K562 (cell line): ENCODE measurements at regions not wholly inside any gene's neighbourhood (a gene's known extent, or its start where the extent isn't known, plus 50 kb on each side); places are given as distances from the start of the nearest gene placed in this dataset.

ENCODE experiments used
- ARNT ChIP-seq, 2 experiments: fragments of 450-650 bp; IDR thresholded peaks; 2 replicates each; pipeline ENCODE4 v1.6.1; 2016; ENCODE audit warnings: mild to moderate bottlenecking in 1 of 2
- GTF2E2 ChIP-seq: fragments of 200-800 bp; sonication (Bioruptor generic); IDR thresholded peaks from 2 replicates; pipeline ENCODE4 v1.6.1; 2016; ENCODE audit warnings: missing genetic modification characterization, missing compliant biosample characterization
- JUND ChIP-seq, 2 experiments: IDR thresholded peaks; 2 replicates in 1 of 2; 3 replicates in 1 of 2; pipeline ENCODE4 v1.6.1; 2011; ENCODE audit warnings: borderline replicate concordance in 2 of 2, low read depth in 2 of 2, low read length in 2 of 2, improper control_type of control experiment in 1 of 2, missing biosample characterization in 1 of 2, missing genetic modification characterization in 1 of 2, missing genetic modification reagents in 1 of 2
- POLR2A ChIP-seq: fragments of 450-650 bp; conservative IDR thresholded peaks from 2 replicates; pipeline ENCODE4 v1.6.1; 2016
- POLR3A ChIP-seq: IDR thresholded peaks from 2 replicates; pipeline ENCODE4 v1.6.1; 2011; ENCODE audit warnings: borderline replicate concordance, mild to moderate bottlenecking, moderate library complexity; ENCODE audit not compliant: insufficient read length, insufficient read depth; ENCODE audit errors: extremely low read depth
- TSC22D4 ChIP-seq: fragments of 450-650 bp; IDR thresholded peaks from 2 replicates; pipeline ENCODE4 v1.6.1; 2016; ENCODE audit warnings: missing genetic modification characterization, missing biosample characterization, control low read depth
- ZKSCAN8 ChIP-seq: fragments of 200-800 bp; sonication (Bioruptor generic); IDR thresholded peaks from 2 replicates; pipeline ENCODE4 v1.6.1; 2016; ENCODE audit warnings: missing genetic modification characterization, missing compliant biosample characterization
- ZNF57 ChIP-seq: fragments of 450-650 bp; formaldehyde crosslinking; IDR thresholded peaks from 2 replicates; pipeline ENCODE4 v1.4.0; 2020; ENCODE audit warnings: mild to moderate bottlenecking, moderate library complexity
- TF ChIP-seq, protein P1 (sequence below): fragments of 450-650 bp; IDR thresholded peaks from 2 replicates; pipeline ENCODE4 v1.6.1; 2016; ENCODE audit warnings: antibody characterized with exemption
- TF ChIP-seq, protein P2 (sequence below): sonication (generic); formaldehyde crosslinking; IDR thresholded peaks from 2 replicates; pipeline ENCODE4 v1.8.1; 2022; ENCODE audit warnings: missing genetic modification reagents
- TF ChIP-seq, protein P3 (sequence below): fragments of 250-450 bp; sonication (Bioruptor Pico); IDR thresholded peaks from 2 replicates; pipeline ENCODE4 v1.4.0; 2020

DNA sequence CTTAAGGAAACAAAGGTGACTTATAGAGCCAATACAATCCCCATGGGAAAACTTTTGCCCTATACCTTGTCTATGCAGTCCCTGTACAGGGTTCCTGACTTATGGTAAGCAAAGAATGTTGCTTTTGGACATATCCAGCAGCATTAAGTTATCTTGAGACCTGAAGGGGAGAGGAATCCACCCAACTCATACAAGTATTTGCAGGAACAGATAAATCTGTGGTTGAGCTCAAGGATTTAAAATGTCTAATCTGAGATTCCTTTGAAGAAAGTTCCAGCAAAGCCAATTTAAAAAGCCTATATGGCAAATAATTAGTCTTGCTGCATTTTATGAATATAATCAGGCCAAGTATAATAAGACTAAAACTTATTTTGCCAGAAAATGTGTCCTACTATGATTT is 739.5 kb upstream of the CDH2 start:
- no peak for TF ChIP-seq ZNF57 (CRISPR knock-in tag)
- no peak for TF ChIP-seq ARNT (IDR thresholded peaks at IDR 0.05)
- TF ChIP-seq, protein P1, sequence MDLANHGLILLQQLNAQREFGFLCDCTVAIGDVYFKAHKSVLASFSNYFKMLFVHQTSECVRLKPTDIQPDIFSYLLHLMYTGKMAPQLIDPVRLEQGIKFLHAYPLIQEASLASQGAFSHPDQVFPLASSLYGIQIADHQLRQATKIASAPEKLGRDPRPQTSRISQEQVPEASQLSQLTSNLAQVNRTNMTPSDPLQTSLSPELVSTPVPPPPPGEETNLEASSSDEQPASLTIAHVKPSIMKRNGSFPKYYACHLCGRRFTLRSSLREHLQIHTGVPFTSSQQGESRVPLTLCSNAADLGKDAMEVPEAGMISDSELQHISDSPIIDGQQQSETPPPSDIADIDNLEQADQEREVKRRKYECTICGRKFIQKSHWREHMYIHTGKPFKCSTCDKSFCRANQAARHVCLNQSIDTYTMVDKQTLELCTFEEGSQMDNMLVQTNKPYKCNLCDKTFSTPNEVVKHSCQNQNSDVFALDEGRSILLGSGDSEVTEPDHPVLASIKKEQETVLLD, result no peak
- no peak for TF ChIP-seq POLR2A
- TF ChIP-seq, protein P2, sequence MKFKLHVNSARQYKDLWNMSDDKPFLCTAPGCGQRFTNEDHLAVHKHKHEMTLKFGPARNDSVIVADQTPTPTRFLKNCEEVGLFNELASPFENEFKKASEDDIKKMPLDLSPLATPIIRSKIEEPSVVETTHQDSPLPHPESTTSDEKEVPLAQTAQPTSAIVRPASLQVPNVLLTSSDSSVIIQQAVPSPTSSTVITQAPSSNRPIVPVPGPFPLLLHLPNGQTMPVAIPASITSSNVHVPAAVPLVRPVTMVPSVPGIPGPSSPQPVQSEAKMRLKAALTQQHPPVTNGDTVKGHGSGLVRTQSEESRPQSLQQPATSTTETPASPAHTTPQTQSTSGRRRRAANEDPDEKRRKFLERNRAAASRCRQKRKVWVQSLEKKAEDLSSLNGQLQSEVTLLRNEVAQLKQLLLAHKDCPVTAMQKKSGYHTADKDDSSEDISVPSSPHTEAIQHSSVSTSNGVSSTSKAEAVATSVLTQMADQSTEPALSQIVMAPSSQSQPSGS, result no peak
- no peak for TF ChIP-seq GTF2E2
- TF ChIP-seq, protein P3, sequence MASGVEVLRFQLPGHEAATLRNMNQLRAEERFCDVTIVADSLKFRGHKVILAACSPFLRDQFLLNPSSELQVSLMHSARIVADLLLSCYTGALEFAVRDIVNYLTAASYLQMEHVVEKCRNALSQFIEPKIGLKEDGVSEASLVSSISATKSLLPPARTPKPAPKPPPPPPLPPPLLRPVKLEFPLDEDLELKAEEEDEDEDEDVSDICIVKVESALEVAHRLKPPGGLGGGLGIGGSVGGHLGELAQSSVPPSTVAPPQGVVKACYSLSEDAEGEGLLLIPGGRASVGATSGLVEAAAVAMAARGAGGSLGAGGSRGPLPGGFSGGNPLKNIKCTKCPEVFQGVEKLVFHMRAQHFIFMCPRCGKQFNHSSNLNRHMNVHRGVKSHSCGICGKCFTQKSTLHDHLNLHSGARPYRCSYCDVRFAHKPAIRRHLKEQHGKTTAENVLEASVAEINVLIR, result no peak
- TF ChIP-seq TSC22D4 (tag), result no peak
- TF ChIP-seq JUND (IDR thresholded peaks at IDR 0.05; ENCODE audit: borderline replicate concordance, low read depth, low read length), result no peak
- TF ChIP-seq JUND (tag; IDR thresholded peaks at IDR 0.05; ENCODE audit: borderline replicate concordance, low read depth, low read length), result no peak
- no peak for TF ChIP-seq ZKSCAN8 (CRISPR knock-in tag)
- no peak for TF ChIP-seq POLR3A
